H9 (cell line): ENCODE measurements at regions not wholly inside any gene's neighbourhood (a gene's known extent, or its start where the extent isn't known, plus 50 kb on each side); places are given as distances from the start of the nearest gene placed in this dataset.

Experiments
- DNase-seq: peaks from one replicate; pipeline ENCODE4 v3.0.0-alpha.2; 2017
- H2AFZ ChIP-seq: one replicate; pipeline ENCODE4 v1.6.1; 2013; ENCODE audit warnings: mild to moderate bottlenecking, low read length, control low read depth, moderate library complexity
- H2AK5ac ChIP-seq: 2 replicates; pipeline ENCODE4 v1.6.1; 2013; ENCODE audit warnings: low read length, control low read depth, mixed read lengths; ENCODE audit not compliant: insufficient read length
- H2BK120ac ChIP-seq: one replicate; pipeline ENCODE4 v1.6.1; 2013; ENCODE audit warnings: low read depth, mild to moderate bottlenecking, low read length, control low read depth, inconsistent platforms; ENCODE audit not compliant: poor library complexity, severe bottlenecking
- H2BK12ac ChIP-seq: 2 replicates; pipeline ENCODE4 v1.6.1; 2013; ENCODE audit warnings: low read length, control low read depth, mixed read lengths, low read depth; ENCODE audit not compliant: insufficient read length
- H2BK15ac ChIP-seq: 2 replicates; pipeline ENCODE4 v1.6.1; 2013; ENCODE audit warnings: low read depth, low read length, control low read depth
- H2BK20ac ChIP-seq: one replicate; pipeline ENCODE4 v1.6.1; 2013; ENCODE audit warnings: low read depth, mild to moderate bottlenecking, low read length, control low read depth, inconsistent platforms; ENCODE audit not compliant: poor library complexity, severe bottlenecking
- H2BK5ac ChIP-seq: 2 replicates; pipeline ENCODE4 v1.6.1; 2013; ENCODE audit warnings: low read length, control low read depth, mixed read lengths; ENCODE audit not compliant: insufficient read length
- H3K14ac ChIP-seq: 2 replicates; pipeline ENCODE4 v1.6.1; 2013; ENCODE audit warnings: low read length, control low read depth; ENCODE audit not compliant: insufficient read depth
- H3K18ac ChIP-seq: 2 replicates; pipeline ENCODE4 v1.6.1; 2013; ENCODE audit warnings: low read depth, mild to moderate bottlenecking, mixed read lengths, low read length, control low read depth; ENCODE audit not compliant: insufficient read length
- H3K23ac ChIP-seq: 2 replicates; pipeline ENCODE4 v1.6.1; 2013; ENCODE audit warnings: low read length, control low read depth, mixed read lengths, low read depth; ENCODE audit not compliant: insufficient read length
- H3K23me2 ChIP-seq: 2 replicates; pipeline ENCODE4 v1.6.1; 2013; ENCODE audit warnings: low read depth, mild to moderate bottlenecking, mixed read lengths, low read length, control low read depth; ENCODE audit not compliant: insufficient read length, poor library complexity, severe bottlenecking
- H3K27ac ChIP-seq: 2 replicates; pipeline ENCODE4 v1.5.1; 2013; ENCODE audit warnings: low read length, control low read depth, mixed read lengths, low read depth; ENCODE audit not compliant: insufficient read length
- H3K27me3 ChIP-seq: 2 replicates; pipeline ENCODE4 v1.6.1; 2013; ENCODE audit warnings: low read length, control low read depth, inconsistent platforms; ENCODE audit not compliant: insufficient read depth
- H3K4ac ChIP-seq: 2 replicates; pipeline ENCODE4 v1.6.1; 2013; ENCODE audit warnings: low read depth, mild to moderate bottlenecking, control low read depth, inconsistent platforms, low read length, moderate library complexity
- H3K4me1 ChIP-seq: 2 replicates; pipeline ENCODE4 v1.6.1; 2013; ENCODE audit warnings: low read length, control low read depth, inconsistent platforms; ENCODE audit not compliant: insufficient read depth
- H3K4me2 ChIP-seq: 2 replicates; pipeline ENCODE4 v1.6.1; 2013; ENCODE audit warnings: low read length, control low read depth, mixed read lengths; ENCODE audit not compliant: insufficient read length, insufficient read depth
- H3K56ac ChIP-seq: 2 replicates; pipeline ENCODE4 v1.6.1; 2013; ENCODE audit warnings: low read depth, mild to moderate bottlenecking, mixed read lengths, low read length, control low read depth; ENCODE audit not compliant: insufficient read length
- H3K79me1 ChIP-seq: 2 replicates; pipeline ENCODE4 v1.6.1; 2013; ENCODE audit warnings: low read depth, mild to moderate bottlenecking, moderate library complexity, low read length, control low read depth, inconsistent platforms; ENCODE audit not compliant: insufficient read depth, poor library complexity, severe bottlenecking
- H3K79me2 ChIP-seq: 2 replicates; pipeline ENCODE4 v1.6.1; 2013; ENCODE audit warnings: low read length, control low read depth, inconsistent platforms; ENCODE audit not compliant: insufficient read depth
- H3K9ac ChIP-seq: 2 replicates; pipeline ENCODE4 v1.6.1; 2013; ENCODE audit warnings: low read length, control low read depth, mixed read lengths; ENCODE audit not compliant: insufficient read length; ENCODE audit errors: extremely low read depth
- H3K9me3 ChIP-seq: one replicate; pipeline ENCODE4 v1.6.1; 2013; ENCODE audit warnings: low read depth, low read length, inconsistent platforms; ENCODE audit not compliant: control insufficient read depth
- H3T11ph ChIP-seq: one replicate; pipeline ENCODE4 v1.6.1; 2013; ENCODE audit warnings: mild to moderate bottlenecking, low read length, control low read depth, inconsistent platforms
- H4K20me1 ChIP-seq: one replicate; pipeline ENCODE4 v1.6.1; 2013; ENCODE audit not compliant: control insufficient read depth, insufficient read length, insufficient read depth
- H4K5ac ChIP-seq: 2 replicates; pipeline ENCODE4 v1.6.1; 2013; ENCODE audit warnings: low read depth, mild to moderate bottlenecking, mixed read lengths, low read length, control low read depth; ENCODE audit not compliant: insufficient read length
- H4K8ac ChIP-seq: replicated peaks from 2 replicates; pipeline ENCODE4 v1.6.1; 2013; ENCODE audit warnings: low read length, control low read depth, mixed read lengths, low read depth; ENCODE audit not compliant: insufficient read length
- H4K91ac ChIP-seq: 2 replicates; pipeline ENCODE4 v1.6.1; 2013; ENCODE audit warnings: low read depth, mild to moderate bottlenecking, moderate library complexity, mixed read lengths, low read length, control low read depth; ENCODE audit not compliant: insufficient read length
- H3K27ac Mint-ChIP-seq, 3 experiments: 2 replicates in 2 of 3; 3 replicates in 1 of 3; pipeline ENCODE4 v1.8.0; 2020 to 2021; ENCODE audit warnings: mixed read lengths in 3 of 3, mild to moderate bottlenecking in 1 of 3, moderate library complexity in 1 of 3
- H3K27me3 Mint-ChIP-seq: 2 replicates; pipeline ENCODE4 v1.8.0; 2021; ENCODE audit warnings: low read depth, mild to moderate bottlenecking, moderate library complexity, mixed read lengths
- H3K36me3 Mint-ChIP-seq, 3 experiments: 2 replicates in 2 of 3; 3 replicates in 1 of 3; pipeline ENCODE4 v1.8.0; 2020 to 2021; ENCODE audit warnings: low read depth in 3 of 3, mixed read lengths in 3 of 3; ENCODE audit not compliant: insufficient read depth in 1 of 3
- H3K4me1 Mint-ChIP-seq, 2 experiments: 2 replicates each; pipeline ENCODE4 v1.8.0; 2020; ENCODE audit warnings: mixed read lengths in 2 of 2
- H3K4me3 Mint-ChIP-seq, 2 experiments: 2 replicates in 1 of 2; 3 replicates in 1 of 2; pipeline ENCODE4 v1.8.0; 2020 to 2021; ENCODE audit warnings: mild to moderate bottlenecking in 2 of 2, mixed read lengths in 2 of 2, moderate library complexity in 1 of 2
- H3K9me3 Mint-ChIP-seq, 2 experiments: 2 replicates in 1 of 2; 3 replicates in 1 of 2; pipeline ENCODE4 v1.8.0; 2020; ENCODE audit warnings: mild to moderate bottlenecking in 2 of 2, mixed read lengths in 2 of 2, moderate library complexity in 1 of 2
- CTCF ChIP-seq: fragments of 200-600 bp; sonication (generic); conservative IDR thresholded peaks from 3 replicates; pipeline ENCODE4 v1.8.0; 2021; ENCODE audit warnings: antibody characterized with exemption, mild to moderate bottlenecking
- WGBS: extraction: QIAGEN DNeasy Blood & Tissue Kit; methylation state at CpG from one replicate; pipeline ENCODE4 v1.1.7; 2013; ENCODE audit warnings: missing lambda C conversion rate, low lambda C conversion rate, mixed read lengths; ENCODE audit not compliant: insufficient read length; ENCODE audit errors: extremely low coverage; 5-methylcytosine and 5-hydroxymethylcytosine counted together

GRCh38 chr13:90696656-90697055 is 650.8 kb upstream of the MIR17HG start:
- Histone ChIP-seq H3K23ac (no peak overlapping the region), H4K91ac (no peak overlapping the region), H4K5ac (no peak overlapping the region), H2BK120ac (no peak overlapping the region), H3T11ph (no peak overlapping the region), H3K27ac (no peak overlapping the region), H3K9ac (no peak overlapping the region), H2AFZ (no peak overlapping the region), H3K27me3 (no peaks in the 10 kb centered on the region), H3K79me2 (no peaks in the 10 kb centered on the region), H3K56ac (no peak overlapping the region), H2BK20ac (no peak overlapping the region), H3K23me2 (no peaks in the 10 kb centered on the region), H3K14ac (no peak overlapping the region), H2BK5ac (no peak overlapping the region), H3K79me1 (no peaks in the 10 kb centered on the region), H2BK15ac (no peak overlapping the region), H3K4ac (no peak overlapping the region), H4K8ac (no peak overlapping the region), H2AK5ac (no peak overlapping the region), H4K20me1 (no peaks in the 10 kb centered on the region), H3K4me2 (no peak overlapping the region), H3K4me1 (no peaks in the 10 kb centered on the region), H3K18ac (no peak overlapping the region), H3K9me3 (no peaks in the 10 kb centered on the region), H2BK12ac (no peak overlapping the region)
- H3K27ac Mint-ChIP-seq = no peak overlapping the region
- H3K27me3 Mint-ChIP-seq = no peaks in the 10 kb centered on the region
- H3K36me3 Mint-ChIP-seq = no peaks in the 10 kb centered on the region
- no peak for TF ChIP-seq CTCF
- DNase-seq = no peak
- H3K4me3 Mint-ChIP-seq = no peak overlapping the region
- no CpG with 5 or more reads among the region's 5 CpGs for WGBS
- H3K4me1 Mint-ChIP-seq = no peaks in the 10 kb centered on the region
- H3K9me3 Mint-ChIP-seq = no peaks in the 10 kb centered on the region
